B cell (primary cell): ENCODE measurements at regions not wholly inside any gene's neighbourhood (a gene's known extent, or its start where the extent isn't known, plus 50 kb on each side); places are given as distances from the start of the nearest gene placed in this dataset.

Source experiments
- ATAC-seq: fragments of 200-7000 bp; cut with Tn5 transposase; one replicate; pipeline ENCODE4 v1.10.0; 2021; ENCODE audit warnings: low read depth, mild to moderate bottlenecking, moderate number of reproducible peaks, moderate library complexity
- CTCF ChIA-PET: fragments of 350-600 bp; sonication (Branson Sonifier 250); formaldehyde crosslinking; loops from one replicate; lab custom pipeline; 2021; ENCODE audit warnings: antibody characterized with exemption, inconsistent platforms; lab: Charles Lee
- POLR2A ChIA-PET: fragments of 350-600 bp; sonication (Branson Sonifier 250); formaldehyde crosslinking; loops from one replicate; lab custom pipeline; 2021; ENCODE audit warnings: antibody characterized with exemption; lab: Charles Lee
- DNase-seq: peaks from one replicate; pipeline ENCODE4 v3.0.0; 2013
- H2AFZ ChIP-seq: 2 replicates; pipeline ENCODE4 v1.6.1; 2012; ENCODE audit warnings: mild to moderate bottlenecking, low read depth, low read length; ENCODE audit not compliant: insufficient read depth, poor library complexity, severe bottlenecking
- H3K27ac ChIP-seq, 2 donors: 1 replicate in 1 of 2; 2 replicates in 1 of 2; pipeline ENCODE4 v1.5.1; 2012 to 2013; ENCODE audit warnings: low read length in 2 of 2, mild to moderate bottlenecking in 2 of 2, moderate library complexity in 1 of 2
- H3K27me3 ChIP-seq, 4 experiments: fragments of 200-600 bp in 1 of 4; sonication (generic) in 1 of 4; replicated peaks in 1 of 4; 1 replicate in 2 of 4; 2 replicates in 2 of 4; pipeline versions ENCODE4 v1.6.1 to v1.7.0; 2013 to 2016; ENCODE audit warnings: low read length in 3 of 4, mild to moderate bottlenecking in 2 of 4, mixed read lengths in 1 of 4, moderate library complexity in 1 of 4; ENCODE audit not compliant: insufficient read depth in 4 of 4, control insufficient read depth in 3 of 4; ENCODE audit errors: control extremely low read depth in 1 of 4
- H3K36me3 ChIP-seq, 2 experiments: replicated peaks in 1 of 2; 1 replicate in 1 of 2; 2 replicates in 1 of 2; pipeline versions ENCODE4 v1.6.1 to v1.7.1; 2013; ENCODE audit warnings: low read length in 1 of 2; ENCODE audit not compliant: insufficient read depth in 2 of 2, control insufficient read depth in 1 of 2; ENCODE audit errors: control extremely low read depth in 1 of 2, extremely low read depth in 1 of 2
- H3K4me1 ChIP-seq, 2 donors: fragments of 200-600 bp in 1 of 2; sonication (generic) in 1 of 2; 1 replicate in 1 of 2; 2 replicates in 1 of 2; pipeline versions ENCODE4 v1.5.1 to v1.6.1; 2013 to 2017; ENCODE audit warnings: low read length in 2 of 2; ENCODE audit not compliant: control insufficient read depth in 2 of 2, insufficient read depth in 2 of 2
- H3K4me2 ChIP-seq: replicated peaks from 2 replicates; pipeline ENCODE3; 2012; ENCODE audit warnings: mild to moderate bottlenecking, low read depth, low read length; ENCODE audit not compliant: poor library complexity, severe bottlenecking
- H3K4me3 ChIP-seq, 5 experiments: fragments of 200-600 bp in 1 of 5; sonication (generic) in 1 of 5; 1 replicate in 3 of 5; 2 replicates in 2 of 5; pipeline versions ENCODE4 v1.5.1 to v1.7.0; 2011 to 2016; ENCODE audit warnings: low read length in 4 of 5, mild to moderate bottlenecking in 4 of 5, low read depth in 2 of 5, control low read depth in 1 of 5, moderate library complexity in 1 of 5; ENCODE audit not compliant: insufficient read depth in 1 of 5; ENCODE audit errors: control extremely low read depth in 1 of 5, extremely low read depth in 1 of 5
- H3K79me2 ChIP-seq: fragments of 200-600 bp; sonication (generic); one replicate; pipeline ENCODE4 v1.6.0; 2016; ENCODE audit warnings: low read length; ENCODE audit not compliant: control insufficient read depth, insufficient read depth
- H3K9ac ChIP-seq: fragments of 200-600 bp; sonication (generic); 2 replicates; pipeline ENCODE4 v1.6.1; 2017; ENCODE audit warnings: mild to moderate bottlenecking, low read length, moderate library complexity
- H3K9me3 ChIP-seq, 3 donors: one replicate each; pipeline versions ENCODE4 v1.6.1 to v1.7.1; 2013; ENCODE audit warnings: low read length in 2 of 3; ENCODE audit not compliant: control insufficient read depth in 2 of 3, insufficient read depth in 1 of 3; ENCODE audit errors: control extremely low read depth in 1 of 3
- H4K20me1 ChIP-seq: 2 replicates; pipeline ENCODE4 v1.6.0; 2012; ENCODE audit warnings: mild to moderate bottlenecking, low read length; ENCODE audit not compliant: insufficient read depth, control insufficient read depth, poor library complexity, severe bottlenecking
- H3K27ac Mint-ChIP-seq: one replicate; pipeline ENCODE4 v1.8.0; 2021; ENCODE audit warnings: mixed read lengths
- H3K27me3 Mint-ChIP-seq: one replicate; pipeline ENCODE4 v1.8.0; 2021; ENCODE audit warnings: mixed read lengths
- H3K4me1 Mint-ChIP-seq: one replicate; pipeline ENCODE4 v1.8.0; 2021; ENCODE audit warnings: mixed read lengths
- H3K4me3 Mint-ChIP-seq: one replicate; pipeline ENCODE4 v1.8.0; 2021; ENCODE audit warnings: mixed read lengths
- H3K9me3 Mint-ChIP-seq: one replicate; pipeline ENCODE4 v1.8.0; 2022; ENCODE audit warnings: mixed read lengths; ENCODE audit not compliant: insufficient read depth
- CTCF ChIP-seq: fragments of 200-600 bp; IDR thresholded peaks from one replicate; pipeline ENCODE4 v1.8.0; 2022; ENCODE audit warnings: antibody characterized with exemption, mild to moderate bottlenecking
- EZH2 ChIP-seq: IDR thresholded peaks from 2 replicates; pipeline ENCODE4 v1.6.1; 2012; ENCODE audit warnings: borderline replicate concordance, low read depth, mild to moderate bottlenecking, moderate library complexity, low read length; ENCODE audit not compliant: insufficient read depth, poor library complexity, severe bottlenecking
- WGBS: methylation state at CpG from one replicate; pipeline ENCODE4 v1.1.5; 2013; ENCODE audit warnings: missing lambda C conversion rate; ENCODE audit not compliant: insufficient coverage; 5-methylcytosine and 5-hydroxymethylcytosine counted together
- intact Hi-C: fragments of 100-400 bp; cut with micrococcal nuclease; formaldehyde crosslinking; loops from one replicate; pipeline ENCODE4 v1.10.0; 2022

DNA sequence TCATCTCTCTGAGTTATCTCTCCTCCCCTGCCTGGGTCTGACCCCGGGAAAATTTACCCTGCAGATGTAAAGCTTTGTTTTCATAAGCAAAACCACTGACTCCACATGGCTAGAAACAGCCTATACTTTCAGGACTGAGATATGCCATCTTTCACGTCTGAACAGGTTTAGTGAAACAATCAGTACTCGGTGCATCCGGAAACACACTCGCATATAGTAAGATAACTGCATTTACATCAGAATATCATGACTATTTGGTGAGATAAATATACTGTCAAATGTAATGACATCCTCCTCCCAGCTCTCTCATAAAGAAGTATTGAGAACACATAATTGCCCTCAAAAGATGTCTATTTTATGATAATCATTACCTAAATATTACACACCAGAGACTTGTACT, 172.8 kb downstream of the EFNB2 start:
- DNase-seq = no peak
- Mint-ChIP-seq H3K9me3 (peaks cover 6% of the 10 kb centered on the region), H3K27ac (no peak overlapping the region), H3K4me1 (no peaks in the 10 kb centered on the region), H3K4me3 (no peak overlapping the region), H3K27me3 (no peaks in the 10 kb centered on the region)
- H3K9me3 ChIP-seq = peaks cover 0 to 3% (median 3%) of the 10 kb centered on the region in 3 donors
- H3K27me3 ChIP-seq = no peaks in the 10 kb centered on the region
- H4K20me1 ChIP-seq = no peaks in the 10 kb centered on the region
- 60% methylated on average over 1 of the region's 5 CpGs for WGBS
- no peaks in the 10 kb centered on the region for H3K4me1 ChIP-seq
- ATAC-seq = no peak
- intact Hi-C loops = no loop called here
- TF ChIP-seq CTCF (no peak), EZH2 (no peak)
- H3K36me3 ChIP-seq = no peaks in the 10 kb centered on the region
- H3K27ac ChIP-seq = no peak overlapping the region
- no peak overlapping the region for H3K4me2 ChIP-seq
- H3K79me2 ChIP-seq = no peaks in the 10 kb centered on the region
- POLR2A ChIA-PET = no interaction called here
- H3K9ac ChIP-seq = no peak overlapping the region
- H2AFZ ChIP-seq = no peak overlapping the region
- H3K4me3 ChIP-seq = no peak overlapping the region
- CTCF ChIA-PET = no interaction called here

- Histone ChIP-seq H3K9ac (no peak overlapping the region), H4K20me1 (no peaks in the 10 kb centered on the region), H3K27me3 (no peaks in the 10 kb centered on the region), H3K9me3 (peaks cover 0 to 3% (median 3%) of the 10 kb centered on the region in 3 donors), H3K36me3 (no peaks in the 10 kb centered on the region), H3K4me3 (no peak overlapping the region), H3K4me2 (no peak overlapping the region), H3K27ac (no peak overlapping the region), H3K79me2 (no peaks in the 10 kb centered on the region), H2AFZ (no peak overlapping the region), H3K4me1 (no peaks in the 10 kb centered on the region)
- Mint-ChIP-seq H3K27me3 (no peaks in the 10 kb centered on the region), H3K27ac (no peak overlapping the region), H3K4me1 (no peaks in the 10 kb centered on the region), H3K9me3 (peaks cover 6% of the 10 kb centered on the region), H3K4me3 (no peak overlapping the region)
- TF ChIP-seq EZH2 (no peak), CTCF (no peak)
- ChIA-PET POLR2A (no interaction called here), CTCF (no interaction called here)
- DNase-seq (no peak), ATAC-seq (no peak)
- WGBS = no CpG with 5 or more reads among the region's 2 CpGs
- intact Hi-C loops = no loop called here
These were observed 173.8 kb downstream of the EFNB2 start for GRCh38 chr13:106361621-106362020.
